ENCODE measurements at regions not wholly inside any gene's neighbourhood (a gene's known extent, or its start where the extent isn't known, plus 50 kb on each side); places are given as distances from the start of the nearest gene placed in this dataset.
"Not testable (repeated sequence)": the region's sequence is repeated elsewhere in the genome, so short reads cannot be mapped to it uniquely, and the experiment has no call there.

GRCh38 chr12:46548605-46549071 is 176.1 kb upstream of the SLC38A2 start:
- Histone ChIP-seq H3K4me1 (ENCODE audit: control insufficient read depth, insufficient read depth, low read length) (no peaks in the 10 kb centered on the region), H3K9ac (ENCODE audit: low read length) (no peak overlapping the region), H3K9me3 (ENCODE audit: control insufficient read depth, low read length) (no peaks in the 10 kb centered on the region), H3K4me3 (ENCODE audit: low read length) (no peak overlapping the region), H3K27me3 (ENCODE audit: control insufficient read depth, insufficient read depth, low read length) (no peaks in the 10 kb centered on the region), H3K36me3 (ENCODE audit: control insufficient read depth, insufficient read depth, low read length) (no peaks in the 10 kb centered on the region)

- Histone ChIP-seq H3K9ac (ENCODE audit: low read length) (no peak overlapping the region), H3K9me3 (ENCODE audit: control insufficient read depth, low read length) (no peaks in the 10 kb centered on the region), H3K36me3 (ENCODE audit: control insufficient read depth, insufficient read depth, low read length) (no peaks in the 10 kb centered on the region), H3K27me3 (ENCODE audit: control insufficient read depth, insufficient read depth, low read length) (no peaks in the 10 kb centered on the region), H3K4me3 (ENCODE audit: low read length) (no peak overlapping the region), H3K4me1 (ENCODE audit: control insufficient read depth, insufficient read depth, low read length) (no peaks in the 10 kb centered on the region)
Observed at GRCh38 chr12:46547421-46548354, 175.1 kb upstream of the SLC38A2 start.

- Histone ChIP-seq H3K9ac (ENCODE audit: low read length) (no peak overlapping the region), H3K27me3 (ENCODE audit: control insufficient read depth, insufficient read depth, low read length) (no peaks in the 10 kb centered on the region), H3K4me1 (ENCODE audit: control insufficient read depth, insufficient read depth, low read length) (no peaks in the 10 kb centered on the region), H3K9me3 (ENCODE audit: control insufficient read depth, low read length) (no peaks in the 10 kb centered on the region), H3K36me3 (ENCODE audit: control insufficient read depth, insufficient read depth, low read length) (no peaks in the 10 kb centered on the region), H3K4me3 (ENCODE audit: low read length) (no peak overlapping the region)
Observed at GRCh38 chr12:46546634-46547273, 174.2 kb upstream of the SLC38A2 start.

DNA sequence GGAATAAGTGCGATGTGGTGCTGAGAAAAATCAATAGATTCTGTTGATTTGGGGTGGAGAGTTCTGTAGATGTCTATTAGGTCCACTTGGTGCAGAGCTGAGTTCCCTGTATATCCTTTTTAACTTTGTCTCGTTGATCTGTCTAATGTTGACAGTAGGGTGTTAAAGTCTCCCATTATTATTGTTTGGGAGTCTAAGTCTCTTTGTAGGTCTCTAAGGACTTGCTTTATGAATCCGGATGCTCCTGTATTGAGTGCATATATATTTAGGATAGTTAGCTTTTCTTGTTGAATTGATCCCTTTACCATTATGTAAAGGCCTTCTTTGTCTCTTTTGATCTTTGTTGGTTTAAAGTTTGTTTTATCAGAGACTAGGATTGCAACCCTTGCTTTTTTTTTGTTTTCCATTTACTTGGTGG is 170.8 kb upstream of the SLC38A2 start:
- H3K9ac ChIP-seq (ENCODE audit: low read length); H3K27me3 ChIP-seq (ENCODE audit: control insufficient read depth, insufficient read depth, low read length); H3K4me1 ChIP-seq (ENCODE audit: control insufficient read depth, insufficient read depth, low read length); H3K9me3 ChIP-seq (ENCODE audit: control insufficient read depth, low read length); H3K4me3 ChIP-seq (ENCODE audit: low read length); H3K36me3 ChIP-seq (ENCODE audit: control insufficient read depth, insufficient read depth, low read length): not testable (repeated sequence)

DNA sequence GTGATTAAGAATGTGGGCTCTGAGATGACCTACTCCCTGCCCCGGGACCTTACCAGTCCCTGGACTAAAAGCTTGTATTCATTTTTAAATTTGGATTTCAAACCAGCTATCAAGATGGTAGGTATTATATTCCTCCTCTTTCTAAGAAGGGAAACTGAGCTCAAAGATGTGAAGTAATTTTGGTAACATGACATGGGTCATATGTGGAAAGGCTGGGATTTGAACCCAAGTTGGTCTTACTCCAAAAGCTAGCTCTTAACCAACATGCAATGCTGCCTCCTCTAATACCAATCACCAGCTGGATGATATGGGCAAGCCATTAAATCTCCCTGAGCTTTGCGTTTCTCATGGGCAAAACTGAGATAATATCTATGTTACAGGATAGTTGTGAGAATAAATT is 166.4 kb upstream of the SLC38A2 start:
- Histone ChIP-seq H3K27me3 (ENCODE audit: control insufficient read depth, insufficient read depth, low read length) (no peaks in the 10 kb centered on the region), H3K9ac (ENCODE audit: low read length) (no peak overlapping the region), H3K36me3 (ENCODE audit: control insufficient read depth, insufficient read depth, low read length) (no peaks in the 10 kb centered on the region), H3K4me3 (ENCODE audit: low read length) (no peak overlapping the region), H3K4me1 (ENCODE audit: control insufficient read depth, insufficient read depth, low read length) (no peaks in the 10 kb centered on the region), H3K9me3 (ENCODE audit: control insufficient read depth, low read length) (no peaks in the 10 kb centered on the region)

GRCh38 chr12:46537387-46537955 is 164.9 kb upstream of the SLC38A2 start:
- Histone ChIP-seq H3K36me3 (ENCODE audit: control insufficient read depth, insufficient read depth, low read length) (no peaks in the 10 kb centered on the region), H3K4me3 (ENCODE audit: low read length) (no peak overlapping the region), H3K27me3 (ENCODE audit: control insufficient read depth, insufficient read depth, low read length) (no peaks in the 10 kb centered on the region), H3K9ac (ENCODE audit: low read length) (no peak overlapping the region), H3K9me3 (ENCODE audit: control insufficient read depth, low read length) (no peaks in the 10 kb centered on the region), H3K4me1 (ENCODE audit: control insufficient read depth, insufficient read depth, low read length) (no peaks in the 10 kb centered on the region)

GRCh38 chr12:46536316-46536715 is 163.7 kb upstream of the SLC38A2 start:
- not testable (repeated sequence) for H3K4me1 ChIP-seq (ENCODE audit: control insufficient read depth, insufficient read depth, low read length); H3K4me3 ChIP-seq (ENCODE audit: low read length); H3K36me3 ChIP-seq (ENCODE audit: control insufficient read depth, insufficient read depth, low read length); H3K27me3 ChIP-seq (ENCODE audit: control insufficient read depth, insufficient read depth, low read length); H3K9me3 ChIP-seq (ENCODE audit: control insufficient read depth, low read length); H3K9ac ChIP-seq (ENCODE audit: low read length)

DNA sequence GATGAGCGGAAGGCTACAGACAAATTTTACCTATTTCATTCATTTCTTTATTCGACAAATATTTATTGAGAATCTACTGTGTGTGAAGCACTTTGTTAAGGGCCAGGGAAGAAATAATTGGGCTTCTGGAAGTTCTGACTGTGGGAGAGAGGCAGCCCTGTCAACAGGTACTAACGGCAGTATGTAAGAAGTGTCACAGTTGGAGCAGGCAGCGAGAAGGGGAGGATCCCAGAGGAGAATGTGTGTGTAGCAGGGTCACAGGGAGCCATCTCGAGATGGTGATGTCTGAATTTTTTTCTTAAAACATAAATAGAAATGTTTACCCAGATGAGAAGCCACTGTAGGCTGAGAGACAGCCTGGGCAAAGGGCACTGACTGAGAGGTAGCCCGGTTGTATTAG is 163.3 kb upstream of the SLC38A2 start:
- Histone ChIP-seq H3K9ac (ENCODE audit: low read length) (no peak overlapping the region), H3K9me3 (ENCODE audit: control insufficient read depth, low read length) (no peaks in the 10 kb centered on the region), H3K4me3 (ENCODE audit: low read length) (no peak overlapping the region), H3K27me3 (ENCODE audit: control insufficient read depth, insufficient read depth, low read length) (no peaks in the 10 kb centered on the region), H3K4me1 (ENCODE audit: control insufficient read depth, insufficient read depth, low read length) (no peaks in the 10 kb centered on the region), H3K36me3 (ENCODE audit: control insufficient read depth, insufficient read depth, low read length) (no peaks in the 10 kb centered on the region)

- Histone ChIP-seq H3K36me3 (ENCODE audit: control insufficient read depth, insufficient read depth, low read length) (no peaks in the 10 kb centered on the region), H3K4me3 (ENCODE audit: low read length) (no peak overlapping the region), H3K9me3 (ENCODE audit: control insufficient read depth, low read length) (no peaks in the 10 kb centered on the region), H3K27me3 (ENCODE audit: control insufficient read depth, insufficient read depth, low read length) (no peaks in the 10 kb centered on the region), H3K4me1 (ENCODE audit: control insufficient read depth, insufficient read depth, low read length) (no peaks in the 10 kb centered on the region), H3K9ac (ENCODE audit: low read length) (no peak overlapping the region)
Observed at GRCh38 chr12:46535376-46535775, 162.8 kb upstream of the SLC38A2 start.

GRCh38 chr12:46534327-46534840 is 161.8 kb upstream of the SLC38A2 start:
- Histone ChIP-seq H3K9ac (ENCODE audit: low read length) (no peak overlapping the region), H3K36me3 (ENCODE audit: control insufficient read depth, insufficient read depth, low read length) (no peaks in the 10 kb centered on the region), H3K9me3 (ENCODE audit: control insufficient read depth, low read length) (no peaks in the 10 kb centered on the region), H3K4me1 (ENCODE audit: control insufficient read depth, insufficient read depth, low read length) (no peaks in the 10 kb centered on the region), H3K4me3 (ENCODE audit: low read length) (no peak overlapping the region), H3K27me3 (ENCODE audit: control insufficient read depth, insufficient read depth, low read length) (no peaks in the 10 kb centered on the region)

DNA sequence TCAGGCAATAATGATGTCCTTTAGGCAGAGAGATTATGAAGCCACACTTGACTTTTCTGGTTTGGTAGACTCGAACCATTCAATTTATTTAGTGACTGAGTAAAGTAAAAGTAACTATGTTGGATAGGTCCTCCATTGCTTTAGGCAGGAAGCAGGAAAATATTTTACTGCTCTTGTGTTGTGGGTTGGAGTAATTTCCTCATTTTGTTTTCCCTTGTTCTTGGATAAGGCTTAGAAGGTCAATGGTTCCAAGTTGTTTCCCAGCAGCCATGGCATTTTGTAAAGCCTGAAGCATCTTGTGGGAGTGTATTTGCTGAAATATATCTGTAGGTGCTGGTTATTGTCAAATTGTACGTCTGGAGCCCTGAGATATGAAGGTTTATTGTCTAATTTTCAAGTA is 161.2 kb upstream of the SLC38A2 start:
- H3K27me3 ChIP-seq (ENCODE audit: control insufficient read depth, insufficient read depth, low read length): no peaks in the 10 kb centered on the region
- no peaks in the 10 kb centered on the region for H3K36me3 ChIP-seq (ENCODE audit: control insufficient read depth, insufficient read depth, low read length)
- no peaks in the 10 kb centered on the region for H3K4me1 ChIP-seq (ENCODE audit: control insufficient read depth, insufficient read depth, low read length)
- no peaks in the 10 kb centered on the region for H3K9me3 ChIP-seq (ENCODE audit: control insufficient read depth, low read length)
- H3K4me3 ChIP-seq (ENCODE audit: low read length): no peak overlapping the region
- H3K9ac ChIP-seq (ENCODE audit: low read length): no peak overlapping the region

- H3K9ac ChIP-seq (ENCODE audit: low read length): no peak overlapping the region
- no peaks in the 10 kb centered on the region for H3K27me3 ChIP-seq (ENCODE audit: control insufficient read depth, insufficient read depth, low read length)
- H3K4me3 ChIP-seq (ENCODE audit: low read length): no peak overlapping the region
- no peaks in the 10 kb centered on the region for H3K4me1 ChIP-seq (ENCODE audit: control insufficient read depth, insufficient read depth, low read length)
- no peaks in the 10 kb centered on the region for H3K36me3 ChIP-seq (ENCODE audit: control insufficient read depth, insufficient read depth, low read length)
- H3K9me3 ChIP-seq (ENCODE audit: control insufficient read depth, low read length): no peaks in the 10 kb centered on the region
Observed at GRCh38 chr12:46531804-46532203, 159.2 kb upstream of the SLC38A2 start.
